ENCODE measurements at regions not wholly inside any gene's neighbourhood (a gene's known extent, or its start where the extent isn't known, plus 50 kb on each side); places are given as distances from the start of the nearest gene placed in this dataset.

GRCh38 chr4:23207059-23207458 is 514.3 kb downstream of the GBA3 start:
- TF ChIP-seq, protein P1, sequence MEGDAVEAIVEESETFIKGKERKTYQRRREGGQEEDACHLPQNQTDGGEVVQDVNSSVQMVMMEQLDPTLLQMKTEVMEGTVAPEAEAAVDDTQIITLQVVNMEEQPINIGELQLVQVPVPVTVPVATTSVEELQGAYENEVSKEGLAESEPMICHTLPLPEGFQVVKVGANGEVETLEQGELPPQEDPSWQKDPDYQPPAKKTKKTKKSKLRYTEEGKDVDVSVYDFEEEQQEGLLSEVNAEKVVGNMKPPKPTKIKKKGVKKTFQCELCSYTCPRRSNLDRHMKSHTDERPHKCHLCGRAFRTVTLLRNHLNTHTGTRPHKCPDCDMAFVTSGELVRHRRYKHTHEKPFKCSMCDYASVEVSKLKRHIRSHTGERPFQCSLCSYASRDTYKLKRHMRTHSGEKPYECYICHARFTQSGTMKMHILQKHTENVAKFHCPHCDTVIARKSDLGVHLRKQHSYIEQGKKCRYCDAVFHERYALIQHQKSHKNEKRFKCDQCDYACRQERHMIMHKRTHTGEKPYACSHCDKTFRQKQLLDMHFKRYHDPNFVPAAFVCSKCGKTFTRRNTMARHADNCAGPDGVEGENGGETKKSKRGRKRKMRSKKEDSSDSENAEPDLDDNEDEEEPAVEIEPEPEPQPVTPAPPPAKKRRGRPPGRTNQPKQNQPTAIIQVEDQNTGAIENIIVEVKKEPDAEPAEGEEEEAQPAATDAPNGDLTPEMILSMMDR (conservative IDR thresholded peaks at IDR 0.05 in 1 of 2, IDR thresholded peaks at IDR 0.05 in 1 of 2; ENCODE audit: low read depth in 1 of 2, low read length in 2 of 2): no peak
- TF ChIP-seq EZH2 (IDR thresholded peaks at IDR 0.05; ENCODE audit: low read length, missing control alignments): no peak

Measured in fibroblast of lung (primary cell).